DMS153 (cell line): ENCODE measurements at regions not wholly inside any gene's neighbourhood (a gene's known extent, or its start where the extent isn't known, plus 50 kb on each side); places are given as distances from the start of the nearest gene placed in this dataset.
A peak's percentile ranks its signal among the peaks of the same experiment; 100 is the strongest.

ENCODE experiments used
- DNase-seq: peaks from one replicate; lab custom pipeline; 2025; lab: John Stamatoyannopoulos, UW

DNA sequence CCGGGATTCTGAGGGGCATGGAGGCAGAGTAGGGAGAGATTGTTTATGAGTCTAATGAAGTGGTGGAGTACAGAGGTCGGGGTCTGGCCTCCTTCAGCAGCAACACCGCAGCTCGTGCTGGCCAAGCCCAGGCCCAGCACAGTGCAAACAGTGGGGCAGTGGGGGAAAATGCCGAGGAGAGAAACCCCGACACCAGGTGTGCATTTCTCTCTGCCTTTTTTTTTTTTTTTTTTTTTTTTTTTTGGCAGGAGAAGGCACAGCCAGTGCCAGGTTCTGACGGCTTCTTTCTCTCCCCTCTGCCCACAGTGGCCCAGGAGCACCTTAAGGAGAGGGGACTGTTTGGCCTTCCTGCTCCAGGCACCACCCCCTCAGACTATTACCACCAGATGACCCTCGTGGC, 219.3 kb downstream of the GLI2 start:
- no peak for DNase-seq

DNA sequence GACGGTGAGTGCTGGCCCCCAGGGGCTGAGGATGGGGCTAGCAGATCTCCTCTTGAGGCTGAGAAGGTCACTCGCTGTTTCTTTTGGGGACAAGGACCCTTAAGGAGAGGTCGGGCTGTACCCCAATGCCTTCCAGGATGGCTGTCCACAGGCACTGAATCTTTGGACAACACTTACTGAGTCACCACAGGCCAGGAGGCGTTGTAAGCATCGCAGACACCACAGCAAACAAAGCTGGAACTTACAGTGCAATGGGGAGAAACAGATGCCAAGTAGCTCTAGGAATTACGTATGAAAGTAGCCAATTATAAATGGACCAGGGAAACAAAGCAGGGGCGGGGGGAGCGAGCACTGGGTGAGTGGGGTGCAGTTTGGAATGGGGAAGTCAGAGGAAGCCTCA, 219.8 kb downstream of the GLI2 start:
- no peak for DNase-seq

DNA sequence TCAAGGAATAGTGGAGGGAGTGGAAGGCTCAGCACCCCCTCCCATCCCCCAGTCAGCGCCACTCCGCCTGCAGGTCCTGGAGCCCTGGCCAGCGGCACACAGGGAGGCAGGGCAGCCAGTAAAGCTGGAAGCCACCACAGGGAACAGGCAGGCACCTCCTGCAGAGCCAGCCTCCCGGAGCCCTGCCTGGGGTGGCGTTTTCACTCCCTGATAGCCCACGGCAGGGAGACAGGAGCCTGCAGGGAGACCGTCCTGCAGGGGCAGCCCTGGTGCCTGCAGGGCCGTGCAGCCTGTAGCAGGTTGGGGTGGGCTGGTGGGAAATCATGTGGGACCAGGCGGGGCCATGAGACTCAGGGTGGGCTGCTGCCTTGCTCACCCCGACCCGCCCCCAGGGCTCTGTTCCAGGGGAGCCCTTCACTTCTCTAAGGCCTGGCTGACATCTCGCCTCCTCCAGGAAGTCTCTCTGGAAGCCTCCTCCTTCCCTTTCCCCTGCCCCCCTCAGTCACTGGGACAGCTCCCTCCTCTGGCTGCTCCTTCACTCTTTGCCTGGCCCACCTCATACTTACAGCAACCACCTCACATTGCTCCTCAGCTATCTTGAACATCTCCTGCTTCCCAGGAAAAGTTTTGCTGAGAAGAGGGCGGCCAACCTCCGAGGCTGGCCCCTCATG, 221.0 kb downstream of the GLI2 start:
- DNase-seq, result no peak

DNA sequence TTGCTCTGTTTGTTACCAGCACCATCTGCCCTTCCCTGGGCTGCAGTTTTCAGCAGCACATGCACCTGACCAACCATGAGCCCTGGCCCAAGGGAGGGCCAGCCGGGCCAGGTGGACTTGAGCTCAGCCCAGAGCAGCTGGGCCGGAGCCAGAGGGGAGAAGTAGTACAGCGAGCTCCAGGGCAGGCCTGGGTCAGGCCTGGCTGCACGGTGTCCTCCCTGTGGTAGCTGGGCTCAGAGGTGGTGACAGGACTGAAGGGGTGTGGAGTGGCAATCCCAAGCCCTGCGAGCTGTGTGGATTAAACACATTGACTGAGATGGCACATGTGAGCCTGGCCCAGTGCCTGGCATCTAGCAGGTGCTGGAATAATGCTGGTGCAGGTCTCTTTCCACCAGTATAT, 222.2 kb downstream of the GLI2 start:
- DNase-seq, result no peak

DNA sequence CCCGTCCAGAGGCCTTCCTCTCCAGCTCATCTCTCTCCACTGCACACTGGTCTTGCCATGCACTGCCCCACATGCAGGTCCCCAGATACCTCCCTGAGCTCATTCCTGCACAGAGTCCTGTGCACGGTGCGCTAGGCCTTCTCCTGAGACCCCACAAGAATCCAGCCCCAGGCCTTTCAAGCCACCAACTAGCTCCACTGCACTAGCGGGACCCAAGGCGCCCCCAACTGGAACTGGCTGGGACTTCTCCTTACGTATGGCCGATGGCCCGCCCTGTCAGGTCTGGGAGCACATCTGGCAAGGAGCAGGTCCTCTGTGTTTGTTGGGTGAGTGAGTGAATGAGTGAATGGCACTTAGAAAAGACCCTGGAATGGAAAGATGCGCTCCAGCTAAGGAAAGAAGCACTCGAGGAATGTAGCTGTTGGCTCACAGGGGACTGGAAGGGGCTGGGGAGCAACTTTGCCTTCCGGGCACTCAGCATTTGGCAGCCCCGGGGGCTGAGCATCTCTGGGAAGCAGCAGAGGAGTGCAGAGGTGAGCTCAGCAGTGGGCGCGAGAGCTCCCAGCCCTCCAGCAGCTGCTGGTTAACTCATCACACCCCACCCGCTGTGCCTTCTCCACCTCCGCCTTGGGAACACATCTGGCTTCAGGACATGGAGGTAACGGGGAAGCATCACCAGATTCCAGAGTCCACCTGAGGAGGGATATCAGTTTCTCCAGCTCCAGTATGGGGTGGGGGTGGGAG, 223.1 kb downstream of the GLI2 start:
- DNase-seq, result no peak

DNA sequence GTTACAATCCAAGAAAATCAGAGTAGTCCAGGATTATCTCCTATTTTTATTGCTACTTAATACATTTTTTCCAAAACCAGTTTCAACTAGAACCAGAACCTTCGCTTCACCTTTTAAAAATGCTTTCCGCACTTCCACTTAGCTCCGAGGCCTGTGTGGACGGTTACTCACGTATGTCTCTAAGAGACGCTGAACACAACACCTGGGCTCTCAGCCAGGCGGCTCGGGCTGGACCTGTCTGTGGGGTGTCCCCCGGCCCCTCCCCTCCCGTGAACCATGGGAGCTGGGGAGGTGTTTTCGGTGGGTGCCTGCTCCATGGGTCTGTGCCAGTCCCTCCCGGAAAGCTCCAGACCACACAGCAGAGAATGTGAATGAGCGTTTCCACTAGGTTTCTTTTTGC, 223.8 kb downstream of the GLI2 start:
- DNase-seq, result no peak

DNA sequence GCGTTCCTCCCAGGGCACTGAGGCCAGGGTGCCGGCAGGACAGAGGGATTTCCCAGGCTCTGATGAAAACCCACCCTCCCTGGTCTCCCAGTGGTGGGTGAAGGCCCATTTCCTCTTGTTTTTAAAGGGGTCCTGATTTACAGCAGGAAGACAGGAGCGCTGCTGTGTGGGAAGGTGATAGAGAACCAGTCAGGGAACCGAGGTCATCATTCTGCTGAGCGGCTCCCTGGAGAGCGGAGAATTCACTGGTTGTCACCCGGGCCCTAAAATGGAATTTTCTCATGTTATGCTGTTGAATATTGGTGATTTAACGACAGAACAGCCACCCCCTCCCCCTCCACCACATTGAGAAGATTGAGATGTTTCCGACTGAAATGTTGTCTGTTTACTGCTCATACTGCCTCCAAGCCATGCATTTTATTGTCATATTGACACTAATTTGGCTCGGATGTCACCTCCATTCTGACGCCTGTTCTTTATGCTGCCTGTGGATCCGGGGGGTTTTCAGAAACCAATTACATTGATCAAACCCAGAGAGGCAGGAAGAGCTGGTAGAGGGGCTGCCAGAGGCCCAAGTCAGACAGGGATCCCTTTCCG, 225.2 kb downstream of the GLI2 start:
- no peak for DNase-seq

DNA sequence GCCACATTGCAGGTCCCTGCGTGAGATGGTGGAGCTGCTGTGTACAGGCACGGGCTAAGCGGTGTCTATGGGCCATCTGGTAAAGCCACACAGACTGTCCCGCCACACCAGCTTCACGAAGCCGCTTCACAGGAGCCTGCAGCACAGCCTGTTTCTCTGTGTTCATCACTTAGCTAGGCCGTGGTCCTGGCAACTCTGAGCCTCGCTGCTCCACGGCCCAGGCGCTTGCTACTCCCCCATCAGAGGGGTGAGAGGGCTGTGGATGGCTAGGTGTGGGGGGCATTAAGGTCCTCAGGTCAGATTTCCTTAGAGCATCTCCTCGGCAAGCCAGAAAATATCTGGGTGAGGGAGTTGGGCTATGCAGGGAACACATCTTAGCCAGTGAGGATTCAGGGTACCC, 225.7 kb downstream of the GLI2 start:
- no peak for DNase-seq

DNA sequence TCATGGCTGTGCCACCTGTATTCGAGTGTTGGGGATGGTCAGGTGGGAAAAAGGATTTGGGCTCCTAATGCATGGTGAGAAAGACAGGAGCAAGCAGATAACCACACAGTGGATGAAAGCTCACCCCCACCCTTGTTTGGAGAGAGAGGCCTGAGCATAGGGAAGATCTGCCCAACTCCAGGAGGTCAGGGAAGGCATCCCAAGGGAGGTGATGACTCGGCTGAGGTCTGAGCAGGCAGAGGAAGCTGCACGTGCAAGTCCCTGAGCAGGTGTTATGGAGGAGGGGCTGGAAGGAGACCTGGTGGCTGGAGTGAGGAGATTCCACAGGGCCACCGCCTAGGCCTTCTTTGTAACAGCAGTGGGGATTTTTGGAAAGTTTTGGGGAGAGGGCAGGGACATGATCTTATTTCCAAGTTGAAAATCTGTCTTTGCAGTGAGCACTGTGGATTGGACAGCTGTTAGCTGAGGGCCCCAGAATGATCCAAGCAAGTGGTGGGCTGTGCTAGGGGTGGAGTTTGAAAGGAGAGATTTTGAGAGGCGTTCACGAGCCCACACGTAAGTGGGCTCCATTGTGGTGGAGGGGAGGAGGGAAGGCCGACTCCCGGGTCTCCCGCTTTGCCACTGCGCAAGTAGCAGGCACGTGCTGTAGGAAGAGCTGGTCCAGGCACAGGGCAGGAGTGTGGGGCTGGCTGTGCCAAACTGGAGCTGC, 228.5 kb downstream of the GLI2 start:
- no peak for DNase-seq

DNA sequence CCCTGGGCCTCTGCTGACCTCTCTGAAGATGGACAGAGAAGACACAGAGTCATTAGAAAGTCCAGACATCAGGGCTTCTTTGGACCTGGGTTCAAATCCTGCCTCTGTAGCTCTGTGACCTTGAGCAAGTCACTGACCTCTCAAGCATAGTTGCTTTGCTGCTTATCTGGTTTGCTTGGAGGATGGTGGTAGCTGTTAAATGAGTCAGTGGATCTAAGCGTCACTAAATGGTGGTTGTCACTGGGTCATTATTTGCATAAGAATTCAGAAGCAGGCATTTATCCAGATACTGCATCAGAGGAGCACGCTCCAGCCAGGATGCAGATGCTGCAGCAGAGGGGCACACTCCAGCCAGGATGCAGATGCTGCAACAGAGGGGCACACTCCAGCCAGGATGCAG, 229.2 kb downstream of the GLI2 start:
- DNase-seq, result no peak

DNA sequence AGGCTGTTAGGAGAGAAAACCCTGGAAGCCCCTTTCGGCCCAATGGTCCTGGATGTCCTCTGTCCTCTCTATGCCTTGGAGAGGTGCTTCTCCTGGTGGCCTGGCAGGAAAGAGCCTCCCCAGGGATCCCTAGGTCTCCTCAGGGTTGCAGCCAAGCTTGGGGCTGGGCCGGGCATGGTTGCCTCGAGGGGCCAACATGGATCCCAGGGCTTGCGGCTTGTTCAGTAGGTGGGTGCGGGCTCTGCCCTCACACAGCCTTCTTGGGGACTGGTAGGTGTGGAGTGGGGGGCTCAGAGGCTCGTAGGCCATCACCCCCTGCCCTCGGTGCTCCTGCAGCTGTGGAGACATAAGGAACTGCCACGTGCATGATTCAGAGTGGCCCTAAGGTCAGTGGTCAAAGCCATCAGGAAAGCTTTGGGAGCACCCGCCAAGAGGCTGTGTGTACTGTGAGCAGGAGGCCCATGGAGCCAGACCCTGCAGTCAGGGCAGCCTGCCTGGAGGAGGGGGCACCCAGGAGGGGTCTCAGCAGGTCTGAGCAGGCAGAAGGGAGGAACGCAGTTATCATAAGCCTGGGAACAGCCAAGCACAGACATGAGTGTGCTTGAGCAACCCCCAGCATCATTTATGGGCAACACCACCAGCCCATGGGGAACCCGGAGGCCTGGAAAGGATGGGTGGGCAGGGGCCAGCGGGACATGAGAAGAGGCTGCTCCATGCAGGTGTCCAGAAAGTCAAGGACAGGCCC, 231.0 kb downstream of the GLI2 start:
- DNase-seq, result no peak

DNA sequence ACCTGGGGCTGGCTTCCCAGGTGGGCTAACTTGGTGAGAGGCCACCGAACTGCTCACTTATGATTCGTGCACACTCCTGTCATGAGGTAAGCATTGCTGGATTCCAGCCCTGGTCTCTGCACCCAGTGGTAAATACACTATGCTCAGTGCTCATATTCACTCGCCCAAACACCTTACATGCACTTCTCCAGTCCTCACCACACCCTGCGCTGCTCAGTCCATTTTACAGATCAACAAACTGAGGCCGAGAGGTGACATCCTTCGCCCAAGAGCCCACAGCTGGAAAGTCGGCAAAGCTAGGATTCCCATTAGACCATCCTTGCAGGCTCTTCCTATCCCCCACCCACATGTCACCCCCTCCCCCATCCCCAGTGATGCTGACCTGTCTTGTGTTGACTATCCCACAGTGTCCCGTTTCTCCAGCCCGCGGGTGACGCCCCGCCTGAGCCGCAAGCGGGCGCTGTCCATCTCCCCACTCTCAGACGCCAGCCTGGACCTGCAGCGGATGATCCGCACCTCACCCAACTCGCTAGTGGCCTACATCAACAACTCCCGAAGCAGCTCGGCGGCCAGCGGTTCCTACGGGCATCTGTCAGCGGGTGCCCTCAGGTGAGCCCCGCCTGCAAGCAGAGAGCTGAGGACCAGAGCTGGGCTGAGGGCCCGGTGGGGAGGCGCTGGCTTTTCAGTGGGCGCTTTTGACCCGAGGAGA, 232.8 kb downstream of the GLI2 start:
- DNase-seq, result no peak

DNA sequence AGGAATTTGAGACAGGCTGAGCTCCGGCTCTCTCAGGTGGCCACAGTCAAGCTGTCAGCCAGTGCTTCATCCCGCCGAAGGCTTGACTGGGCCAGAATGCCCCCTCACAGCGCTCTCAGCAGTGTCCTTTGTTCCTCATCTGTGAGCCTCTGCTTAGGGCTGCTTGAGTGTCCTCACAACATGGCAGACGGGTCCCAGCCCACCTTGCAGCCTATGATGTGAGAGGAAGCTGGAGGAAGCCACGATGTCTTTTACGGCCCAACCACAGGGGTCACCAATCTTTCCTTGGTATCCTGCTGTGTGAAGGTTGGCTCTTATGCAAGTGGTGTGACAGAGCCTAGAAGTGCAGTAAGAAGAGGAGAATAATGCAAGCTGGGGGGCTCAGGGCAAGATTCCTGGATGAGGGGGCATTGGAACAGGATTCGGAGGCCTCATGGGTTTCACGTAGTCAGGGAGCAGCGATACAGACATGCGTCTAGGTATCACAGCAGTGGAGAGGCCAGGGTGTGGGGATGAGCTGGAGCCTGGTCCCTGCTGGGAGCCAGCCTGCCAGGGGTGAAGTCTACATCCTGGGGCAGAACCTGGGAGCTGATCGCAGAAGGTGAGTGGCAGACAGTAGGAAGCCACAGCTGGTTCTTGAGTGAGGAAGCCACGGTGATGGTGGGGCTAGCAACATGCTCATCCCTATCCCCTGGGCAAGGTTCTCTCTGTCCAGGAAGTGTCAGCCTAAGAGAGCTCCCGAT, 234.1 kb downstream of the GLI2 start:
- no peak for DNase-seq

DNA sequence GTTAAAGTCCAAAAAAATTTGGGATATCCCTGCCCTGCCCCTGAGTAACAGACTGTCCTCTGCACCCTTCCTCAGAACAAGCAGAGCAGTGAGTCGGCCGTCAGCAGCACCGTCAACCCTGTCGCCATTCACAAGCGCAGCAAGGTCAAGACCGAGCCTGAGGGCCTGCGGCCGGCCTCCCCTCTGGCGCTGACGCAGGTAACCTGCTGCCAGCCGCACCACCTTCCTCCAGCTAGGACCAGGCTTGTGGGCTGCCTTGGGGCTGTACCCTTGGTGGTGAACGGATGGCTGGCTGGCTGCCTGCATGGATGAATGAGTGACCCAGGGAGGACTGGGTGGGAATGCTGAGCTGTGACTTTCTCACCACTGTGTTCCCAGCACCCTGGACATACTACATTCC, 236.2 kb downstream of the GLI2 start:
- DNase-seq, result no peak

DNA sequence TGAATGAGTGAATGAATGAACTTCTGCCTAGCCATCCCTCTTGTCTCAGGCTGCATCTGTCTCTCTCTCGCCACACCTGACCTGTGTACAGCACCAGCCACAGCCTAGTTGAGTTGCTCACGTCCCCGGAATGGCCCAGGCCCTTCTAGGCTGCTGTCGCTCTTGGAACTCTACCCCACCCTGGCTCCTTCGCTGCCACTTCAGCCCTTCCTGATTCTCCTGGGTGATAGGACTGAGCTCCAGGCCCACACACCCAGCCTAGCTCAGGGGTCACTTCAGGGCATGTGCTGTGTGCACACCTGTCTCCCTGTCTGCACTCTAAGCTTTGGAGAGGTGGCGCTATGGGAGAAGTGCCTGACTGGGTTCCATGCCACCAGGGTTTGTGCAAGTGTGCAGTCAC, 236.6 kb downstream of the GLI2 start:
- peak; percentile 17 for DNase-seq

DNA sequence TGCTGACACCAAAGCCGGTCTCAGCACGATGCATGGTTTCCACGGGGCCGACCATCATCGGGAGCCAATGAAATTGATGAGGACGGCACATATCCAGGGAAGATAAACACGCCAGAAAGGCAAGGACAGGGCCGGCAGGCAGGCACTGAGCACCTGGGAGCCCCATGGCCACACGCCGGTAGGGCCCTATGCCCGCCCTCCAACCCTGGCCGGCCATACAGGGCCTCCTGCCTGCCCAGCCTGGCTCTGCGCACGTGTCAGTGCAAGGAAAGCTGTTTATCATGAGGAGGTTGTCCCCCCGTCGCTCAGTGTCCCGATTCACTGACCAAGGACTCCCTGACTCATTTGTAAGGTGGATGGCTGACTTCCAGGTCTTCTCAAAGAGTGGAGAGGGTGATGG, 237.5 kb downstream of the GLI2 start:
- DNase-seq, result no peak

DNA sequence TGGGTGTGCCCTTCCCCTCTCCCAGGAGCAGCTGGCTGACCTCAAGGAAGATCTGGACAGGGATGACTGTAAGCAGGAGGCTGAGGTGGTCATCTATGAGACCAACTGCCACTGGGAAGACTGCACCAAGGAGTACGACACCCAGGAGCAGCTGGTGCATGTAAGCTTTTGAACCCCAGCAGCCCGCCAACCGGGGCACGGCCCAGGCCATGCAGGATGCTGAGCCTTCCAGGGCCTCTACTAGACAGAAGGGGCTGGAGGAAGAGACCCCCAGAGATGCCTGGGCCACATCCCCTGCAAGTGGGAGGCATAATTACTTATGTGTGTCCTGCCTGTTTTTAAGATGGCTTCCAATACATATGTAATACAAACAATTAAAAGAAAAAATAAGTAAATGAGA, 239.3 kb downstream of the GLI2 start:
- DNase-seq, result no peak

DNA sequence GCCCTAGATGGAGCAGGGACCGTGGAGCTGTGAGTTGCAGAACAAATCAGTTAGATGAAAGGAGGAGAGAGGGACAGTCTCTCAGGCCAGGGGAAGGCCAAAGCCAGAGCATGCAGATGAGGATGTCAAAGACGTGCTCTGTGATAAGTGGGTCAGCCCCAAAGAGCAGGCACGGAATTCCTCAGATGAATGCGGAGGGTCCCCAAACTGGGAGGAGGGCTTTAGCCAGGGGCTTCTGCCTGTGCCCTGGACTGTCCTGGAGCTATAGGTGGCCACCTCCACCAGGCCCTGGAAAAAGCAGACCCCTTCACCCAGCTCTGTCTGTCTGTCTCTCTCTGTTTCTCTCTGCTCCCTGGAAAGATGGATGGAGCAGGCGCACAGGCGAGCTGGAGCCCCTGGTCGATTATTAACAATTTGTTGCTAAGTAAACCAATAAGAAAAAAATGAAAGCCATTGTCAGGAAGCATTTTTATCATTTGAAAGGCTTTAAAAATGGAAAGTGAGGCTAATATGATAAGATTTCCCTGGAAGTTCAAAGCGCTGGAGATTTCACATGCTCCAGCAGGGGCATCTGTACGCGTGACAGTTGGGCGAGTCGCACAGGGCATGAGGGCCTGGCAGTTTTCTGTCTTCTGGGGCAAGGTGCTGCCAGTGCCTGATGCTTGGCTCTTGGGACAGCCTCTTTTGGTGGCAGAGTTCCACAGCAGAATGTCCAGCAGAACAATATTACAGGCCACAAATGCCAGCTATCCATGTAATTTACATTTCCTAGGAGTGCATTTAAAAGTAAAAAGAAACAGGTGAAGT, 241.0 kb downstream of the GLI2 start:
- no peak for DNase-seq

DNA sequence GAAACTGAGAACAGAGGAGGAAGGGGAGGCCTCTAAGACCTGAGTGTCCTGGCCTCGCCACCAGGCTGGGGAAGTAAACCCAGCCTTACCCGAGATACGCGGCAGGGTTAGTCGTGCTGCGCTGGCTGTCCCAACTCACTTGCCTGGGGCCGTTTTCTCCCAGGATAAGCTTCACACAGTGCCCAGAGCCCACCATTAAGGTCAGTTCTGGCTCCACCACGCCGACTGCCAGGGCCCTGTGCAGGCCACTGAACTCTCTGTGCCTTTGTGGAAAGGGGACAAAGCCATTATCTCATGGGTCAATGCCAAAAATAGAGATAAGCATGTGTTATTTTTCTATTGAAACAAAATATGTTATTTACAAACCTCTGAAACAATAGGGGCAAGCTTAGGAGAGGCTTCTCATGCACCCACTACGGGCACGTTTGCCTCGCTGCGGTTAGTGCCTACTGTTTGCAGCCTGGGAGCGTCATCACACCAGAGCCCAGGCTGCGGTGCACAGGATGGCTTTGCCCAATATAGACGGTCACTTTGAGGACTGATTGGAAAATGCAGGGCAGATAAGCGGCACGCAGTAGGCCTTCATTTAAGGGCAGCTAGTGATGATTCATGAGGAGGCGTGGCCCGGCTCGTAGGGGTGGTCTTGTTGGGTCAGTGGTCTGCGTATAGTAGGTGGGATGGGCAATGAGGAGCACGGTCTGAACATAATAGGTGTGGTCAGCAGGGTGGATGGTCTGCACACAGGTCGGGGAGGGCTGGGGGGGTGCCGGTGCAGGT, 242.1 kb downstream of the GLI2 start:
- no peak for DNase-seq
